ENCODE measurements at regions not wholly inside any gene's neighbourhood (a gene's known extent, or its start where the extent isn't known, plus 50 kb on each side); places are given as distances from the start of the nearest gene placed in this dataset.

GRCh38 chr9:79164406-79164805 is 407.4 kb upstream of the TLE4 start:
- ATAC-seq (replicated peaks; ENCODE audit: extremely low read depth, poor library complexity, severe bottlenecking) (no peak), DNase-seq (ENCODE audit: low spot score in 2 of 2) (no peak)
- peaks cover 5% of the 10 kb centered on the region for H3K9me3 Mint-ChIP-seq
- no peak overlapping the region for H3K27ac Mint-ChIP-seq (ENCODE audit: low read depth)
- no peaks in the 10 kb centered on the region for H3K27me3 Mint-ChIP-seq
- H3K4me3 Mint-ChIP-seq: no peak overlapping the region
- no peaks in the 10 kb centered on the region for H3K4me1 Mint-ChIP-seq
- H3K36me3 Mint-ChIP-seq (ENCODE audit: insufficient read depth): no peaks in the 10 kb centered on the region

DNA sequence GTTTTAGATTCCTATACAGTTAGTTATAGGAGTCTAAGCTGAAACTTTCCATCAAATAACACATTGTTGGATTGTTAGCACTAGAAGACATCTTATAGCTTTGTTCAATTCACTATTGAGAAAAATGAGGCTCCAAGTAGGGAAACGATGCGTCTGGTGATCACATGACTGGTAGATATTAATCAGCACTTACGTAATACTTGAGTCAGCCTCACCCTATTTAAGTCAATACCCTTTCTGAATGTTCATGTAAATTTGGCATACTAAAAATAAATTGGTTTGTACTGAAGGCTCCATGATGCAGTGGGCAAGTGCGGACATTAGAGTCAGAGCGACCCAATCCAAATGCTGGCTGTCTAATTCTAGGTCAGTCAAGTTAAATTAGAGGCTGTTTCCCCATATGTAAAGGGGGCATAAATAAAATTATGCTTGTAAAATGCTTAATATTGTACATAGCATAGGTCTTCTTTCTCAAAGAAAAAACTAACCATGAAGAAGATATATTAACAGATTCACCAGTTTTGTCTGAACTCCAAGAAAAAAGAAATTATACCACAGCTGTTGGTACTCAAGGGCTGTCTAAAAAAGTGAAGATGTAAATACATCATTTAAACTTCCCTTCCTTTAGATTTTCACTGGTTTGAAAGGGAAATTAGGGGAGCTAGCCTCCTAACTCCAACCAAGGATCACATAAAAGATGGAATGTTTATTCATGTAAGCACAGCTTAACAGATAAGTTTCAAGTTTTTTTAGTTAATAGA is 406.6 kb upstream of the TLE4 start:
- ATAC-seq (replicated peaks; ENCODE audit: extremely low read depth, poor library complexity, severe bottlenecking) (no peak), DNase-seq (ENCODE audit: low spot score in 2 of 2) (no peak)
- Mint-ChIP-seq H3K4me3 (no peak overlapping the region), H3K27ac (ENCODE audit: low read depth) (no peak overlapping the region), H3K9me3 (peaks cover 5% of the 10 kb centered on the region), H3K27me3 (no peaks in the 10 kb centered on the region), H3K4me1 (no peaks in the 10 kb centered on the region), H3K36me3 (ENCODE audit: insufficient read depth) (no peaks in the 10 kb centered on the region)

DNA sequence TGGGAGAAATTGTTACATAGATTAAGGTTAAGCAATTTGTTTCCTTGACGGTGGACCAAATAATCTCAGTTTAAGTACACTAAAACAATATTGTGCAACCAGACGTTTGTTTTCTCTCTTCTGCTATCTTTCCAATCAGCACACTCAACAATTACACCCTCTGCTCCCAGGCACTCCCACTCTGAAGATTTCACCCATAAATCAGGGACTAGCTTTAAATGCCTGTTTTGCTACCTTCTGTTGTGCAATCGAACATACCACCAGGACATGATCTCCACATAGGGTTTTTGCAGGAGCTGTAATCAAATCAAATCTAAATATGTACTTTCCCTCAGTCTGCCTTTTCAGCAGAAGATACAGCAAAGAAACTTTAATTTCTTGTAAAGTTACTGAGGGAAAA is 405.8 kb upstream of the TLE4 start:
- no peaks in the 10 kb centered on the region for H3K4me1 Mint-ChIP-seq
- no peak overlapping the region for H3K4me3 Mint-ChIP-seq
- ATAC-seq (replicated peaks; ENCODE audit: extremely low read depth, poor library complexity, severe bottlenecking): no peak
- H3K9me3 Mint-ChIP-seq: peaks cover 10% of the 10 kb centered on the region
- no peaks in the 10 kb centered on the region for H3K36me3 Mint-ChIP-seq (ENCODE audit: insufficient read depth)
- DNase-seq (ENCODE audit: low spot score in 2 of 2): no peak
- H3K27ac Mint-ChIP-seq (ENCODE audit: low read depth): no peak overlapping the region
- no peaks in the 10 kb centered on the region for H3K27me3 Mint-ChIP-seq

- no peaks in the 10 kb centered on the region for H3K4me1 Mint-ChIP-seq
- ATAC-seq (replicated peaks; ENCODE audit: extremely low read depth, poor library complexity, severe bottlenecking): no peak
- peaks cover 8% of the 10 kb centered on the region for H3K27me3 Mint-ChIP-seq
- H3K4me3 Mint-ChIP-seq: no peak overlapping the region
- DNase-seq (ENCODE audit: low spot score in 2 of 2): no peak
- H3K27ac Mint-ChIP-seq (ENCODE audit: low read depth): no peak overlapping the region
- peaks cover 5% of the 10 kb centered on the region for H3K9me3 Mint-ChIP-seq
- peaks cover 1% of the 10 kb centered on the region for H3K36me3 Mint-ChIP-seq (ENCODE audit: insufficient read depth)
Observed at GRCh38 chr9:79170643-79171042, 401.1 kb upstream of the TLE4 start.

- Mint-ChIP-seq H3K27ac (ENCODE audit: low read depth) (no peak overlapping the region), H3K4me3 (no peak overlapping the region), H3K36me3 (ENCODE audit: insufficient read depth) (peaks cover 1% of the 10 kb centered on the region), H3K9me3 (peaks cover 5% of the 10 kb centered on the region), H3K4me1 (no peaks in the 10 kb centered on the region), H3K27me3 (peaks cover 8% of the 10 kb centered on the region)
- ATAC-seq (replicated peaks; ENCODE audit: extremely low read depth, poor library complexity, severe bottlenecking) (no peak), DNase-seq (ENCODE audit: low spot score in 2 of 2) (no peak)
Observed at GRCh38 chr9:79173932-79174331, 397.8 kb upstream of the TLE4 start.

DNA sequence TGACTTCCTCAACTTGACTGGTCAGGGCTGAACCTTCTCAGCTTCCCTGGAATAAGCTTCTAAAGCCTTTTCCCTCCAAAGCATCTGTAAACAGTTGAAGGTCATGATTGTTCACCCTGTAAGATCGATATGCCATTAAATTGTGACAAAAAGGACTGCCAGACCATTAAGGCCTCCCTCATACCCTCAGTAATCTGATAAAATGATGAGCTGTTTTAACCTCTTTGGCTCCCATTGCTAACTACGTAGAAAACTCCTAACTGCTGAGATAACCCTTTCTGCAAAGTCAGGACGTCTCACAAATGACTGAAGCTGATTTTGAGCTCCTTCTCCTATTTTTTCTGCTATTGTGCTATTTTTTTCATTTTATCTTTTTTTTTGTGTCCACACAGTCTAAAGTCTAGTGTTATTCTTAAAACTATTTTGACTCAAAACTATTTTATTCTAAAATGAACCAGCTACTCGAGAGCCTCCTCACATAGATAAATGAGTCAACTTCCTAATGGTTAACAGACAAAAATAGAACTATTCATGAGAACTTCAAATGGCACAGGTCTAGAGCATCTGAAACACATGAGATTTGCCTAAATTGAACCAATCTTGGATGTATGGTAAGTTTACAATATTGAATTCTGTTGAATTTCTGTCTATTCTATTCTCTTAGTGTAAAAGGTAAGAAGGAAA is 395.6 kb upstream of the TLE4 start:
- no peak for ATAC-seq (replicated peaks; ENCODE audit: extremely low read depth, poor library complexity, severe bottlenecking)
- Mint-ChIP-seq H3K36me3 (ENCODE audit: insufficient read depth) (peaks cover 1% of the 10 kb centered on the region), H3K4me1 (no peaks in the 10 kb centered on the region)

GRCh38 chr9:79184831-79185230 is 386.9 kb upstream of the TLE4 start:
- Mint-ChIP-seq H3K4me1 (no peaks in the 10 kb centered on the region), H3K27ac (ENCODE audit: low read depth) (no peak overlapping the region), H3K9me3 (peaks cover 6% of the 10 kb centered on the region), H3K27me3 (no peaks in the 10 kb centered on the region), H3K4me3 (no peak overlapping the region), H3K36me3 (ENCODE audit: insufficient read depth) (no peaks in the 10 kb centered on the region)
- DNase-seq (ENCODE audit: low spot score in 2 of 2) (no peak), ATAC-seq (replicated peaks; ENCODE audit: extremely low read depth, poor library complexity, severe bottlenecking) (no peak)

More for the DNA sequence above, 395.6 kb upstream of the TLE4 start:
- Mint-ChIP-seq H3K27ac (ENCODE audit: low read depth) (no peak overlapping the region), H3K27me3 (peaks cover 8% of the 10 kb centered on the region), H3K9me3 (peaks cover 6% of the 10 kb centered on the region), H3K4me3 (no peak overlapping the region)
- no peak for DNase-seq (ENCODE audit: low spot score in 2 of 2)

DNA sequence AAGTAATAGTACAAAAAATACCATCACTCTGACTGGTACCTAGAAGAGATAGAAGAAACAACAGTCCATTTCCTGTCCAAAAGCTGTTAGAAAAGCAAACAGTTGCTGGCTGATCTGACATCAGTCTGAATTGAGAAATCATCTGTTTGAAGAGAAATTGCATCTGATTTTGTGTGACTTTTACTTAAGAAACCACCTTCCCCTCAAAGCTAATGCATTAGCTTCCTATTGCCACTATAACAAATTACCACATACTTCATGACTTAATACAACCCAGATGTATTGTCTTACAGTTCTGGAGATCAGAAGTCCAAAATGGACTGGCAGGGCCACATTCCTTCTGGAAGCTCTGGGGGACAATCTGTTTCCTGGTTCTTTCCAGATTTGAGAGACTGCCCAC is 385.9 kb upstream of the TLE4 start:
- H3K4me3 Mint-ChIP-seq: no peak overlapping the region
- no peaks in the 10 kb centered on the region for H3K27me3 Mint-ChIP-seq
- no peak overlapping the region for H3K27ac Mint-ChIP-seq (ENCODE audit: low read depth)
- no peaks in the 10 kb centered on the region for H3K9me3 Mint-ChIP-seq
- no peaks in the 10 kb centered on the region for H3K4me1 Mint-ChIP-seq
- DNase-seq (ENCODE audit: low spot score in 2 of 2): no peak
- ATAC-seq (replicated peaks; ENCODE audit: extremely low read depth, poor library complexity, severe bottlenecking): no peak
- H3K36me3 Mint-ChIP-seq (ENCODE audit: insufficient read depth): no peaks in the 10 kb centered on the region

GRCh38 chr9:79189511-79189924 is 382.2 kb upstream of the TLE4 start:
- Mint-ChIP-seq H3K27ac (ENCODE audit: low read depth) (no peak overlapping the region), H3K9me3 (no peaks in the 10 kb centered on the region), H3K4me3 (no peak overlapping the region), H3K36me3 (ENCODE audit: insufficient read depth) (no peaks in the 10 kb centered on the region), H3K27me3 (no peaks in the 10 kb centered on the region), H3K4me1 (no peaks in the 10 kb centered on the region)
- DNase-seq (ENCODE audit: low spot score in 2 of 2) (no peak), ATAC-seq (replicated peaks; ENCODE audit: extremely low read depth, poor library complexity, severe bottlenecking) (no peak)

DNA sequence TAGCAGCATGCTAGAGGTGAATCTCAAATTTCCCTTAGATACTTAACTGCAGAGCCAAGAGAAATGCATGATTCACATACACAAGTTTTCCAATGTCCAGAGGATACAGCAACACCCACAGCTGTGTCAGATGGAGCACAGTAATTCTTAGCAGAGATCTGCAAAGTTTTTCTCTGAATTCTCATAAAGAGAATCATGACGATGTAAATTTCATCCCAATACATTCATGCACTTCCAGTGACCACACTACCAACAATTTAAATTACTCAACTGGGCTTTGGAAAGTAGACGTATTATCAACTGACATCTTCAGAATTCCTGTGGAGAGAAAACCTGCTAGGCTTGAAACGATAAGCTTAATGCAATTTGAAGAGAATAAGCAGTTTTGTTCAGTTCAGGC is 378.8 kb upstream of the TLE4 start:
- DNase-seq (ENCODE audit: low spot score in 2 of 2): no peak
- no peaks in the 10 kb centered on the region for H3K4me1 Mint-ChIP-seq
- no peak overlapping the region for H3K4me3 Mint-ChIP-seq
- H3K27me3 Mint-ChIP-seq: no peaks in the 10 kb centered on the region
- H3K9me3 Mint-ChIP-seq: no peaks in the 10 kb centered on the region
- no peaks in the 10 kb centered on the region for H3K36me3 Mint-ChIP-seq (ENCODE audit: insufficient read depth)
- no peak for ATAC-seq (replicated peaks; ENCODE audit: extremely low read depth, poor library complexity, severe bottlenecking)
- H3K27ac Mint-ChIP-seq (ENCODE audit: low read depth): no peak overlapping the region

- no peaks in the 10 kb centered on the region for H3K9me3 Mint-ChIP-seq
- no peaks in the 10 kb centered on the region for H3K27me3 Mint-ChIP-seq
- DNase-seq (ENCODE audit: low spot score in 2 of 2) (no peak), ATAC-seq (replicated peaks; ENCODE audit: extremely low read depth, poor library complexity, severe bottlenecking) (no peak)
- H3K27ac Mint-ChIP-seq (ENCODE audit: low read depth): no peak overlapping the region
- H3K4me3 Mint-ChIP-seq: no peak overlapping the region
- no peaks in the 10 kb centered on the region for H3K4me1 Mint-ChIP-seq
- H3K36me3 Mint-ChIP-seq (ENCODE audit: insufficient read depth): no peaks in the 10 kb centered on the region
Observed at GRCh38 chr9:79193501-79194223, 378.1 kb upstream of the TLE4 start.

GRCh38 chr9:79195879-79196278 is 375.9 kb upstream of the TLE4 start:
- Mint-ChIP-seq H3K27me3 (peaks cover 9% of the 10 kb centered on the region), H3K9me3 (no peaks in the 10 kb centered on the region), H3K27ac (ENCODE audit: low read depth) (no peak overlapping the region), H3K4me1 (no peaks in the 10 kb centered on the region), H3K36me3 (ENCODE audit: insufficient read depth) (no peaks in the 10 kb centered on the region), H3K4me3 (no peak overlapping the region)
- no peak for ATAC-seq (replicated peaks; ENCODE audit: extremely low read depth, poor library complexity, severe bottlenecking)
- DNase-seq (ENCODE audit: low spot score in 2 of 2): no peak

GRCh38 chr9:79196606-79197005 is 375.2 kb upstream of the TLE4 start:
- Mint-ChIP-seq H3K36me3 (ENCODE audit: insufficient read depth) (no peaks in the 10 kb centered on the region), H3K4me1 (no peaks in the 10 kb centered on the region), H3K4me3 (no peak overlapping the region), H3K27me3 (peaks cover 9% of the 10 kb centered on the region), H3K27ac (ENCODE audit: low read depth) (no peak overlapping the region), H3K9me3 (no peaks in the 10 kb centered on the region)
- ATAC-seq (replicated peaks; ENCODE audit: extremely low read depth, poor library complexity, severe bottlenecking) (no peak), DNase-seq (ENCODE audit: low spot score in 2 of 2) (no peak)
